ENCODE measurements at regions not wholly inside any gene's neighbourhood (a gene's known extent, or its start where the extent isn't known, plus 50 kb on each side); places are given as distances from the start of the nearest gene placed in this dataset.

GRCh38 chr18:41617647-41618046 is 337.4 kb upstream of the PIK3C3 start:
- Mint-ChIP-seq H3K27me3 (ENCODE audit: insufficient read depth, unreplicated experiment) (peaks cover 3% of the 10 kb centered on the region), H3K27ac (ENCODE audit: unreplicated experiment) (no peak overlapping the region), H3K9me3 (ENCODE audit: unreplicated experiment) (no peaks in the 10 kb centered on the region), H3K36me3 (ENCODE audit: insufficient read depth, unreplicated experiment) (no peaks in the 10 kb centered on the region), H3K4me1 (ENCODE audit: low read depth, unreplicated experiment) (no peaks in the 10 kb centered on the region), H3K4me3 (ENCODE audit: unreplicated experiment) (no peak overlapping the region)
- CTCF ChIA-PET, result no interaction called here
- Histone ChIP-seq H3K4me3 (ENCODE audit: low read depth, low read length) (no peak overlapping the region), H3K9me3 (no peaks in the 10 kb centered on the region), H3K27me3 (replicated peaks; ENCODE audit: control insufficient read depth, insufficient read depth, low read length) (no peaks in the 10 kb centered on the region), H3K36me3 (ENCODE audit: control insufficient read depth, insufficient read depth, low read length) (no peaks in the 10 kb centered on the region), H3K4me1 (no peaks in the 10 kb centered on the region)
- no TSS peak for BruUV-seq (replicated peaks)
- POLR2A ChIA-PET, result no interaction called here
- no peak for DNase-seq
- no peak for TF ChIP-seq CTCF (IDR thresholded peaks at IDR 0.05; ENCODE audit: insufficient read depth in 1 of 2, low read depth in 1 of 2, low read length in 1 of 2, severe bottlenecking in 1 of 2, unreplicated experiment in 1 of 2)
- intact Hi-C loops (cut with micrococcal nuclease; ENCODE audit: unreplicated experiment), result no loop called here

- intact Hi-C loops (cut with micrococcal nuclease; ENCODE audit: unreplicated experiment), result no loop called here
- Histone ChIP-seq H3K4me1 (no peaks in the 10 kb centered on the region), H3K9me3 (no peaks in the 10 kb centered on the region), H3K4me3 (ENCODE audit: low read depth, low read length) (no peak overlapping the region), H3K27me3 (replicated peaks; ENCODE audit: control insufficient read depth, insufficient read depth, low read length) (no peaks in the 10 kb centered on the region), H3K36me3 (ENCODE audit: control insufficient read depth, insufficient read depth, low read length) (no peaks in the 10 kb centered on the region)
- peaks cover 3% of the 10 kb centered on the region for H3K27me3 Mint-ChIP-seq (ENCODE audit: insufficient read depth, unreplicated experiment)
- H3K4me3 Mint-ChIP-seq (ENCODE audit: unreplicated experiment), result no peak overlapping the region
- H3K36me3 Mint-ChIP-seq (ENCODE audit: insufficient read depth, unreplicated experiment), result no peaks in the 10 kb centered on the region
- ChIA-PET CTCF (no interaction called here), POLR2A (no interaction called here)
- no peak overlapping the region for H3K27ac Mint-ChIP-seq (ENCODE audit: unreplicated experiment)
- no peaks in the 10 kb centered on the region for H3K4me1 Mint-ChIP-seq (ENCODE audit: low read depth, unreplicated experiment)
- no peak for TF ChIP-seq CTCF (IDR thresholded peaks at IDR 0.05; ENCODE audit: insufficient read depth in 1 of 2, low read depth in 1 of 2, low read length in 1 of 2, severe bottlenecking in 1 of 2, unreplicated experiment in 1 of 2)
- peaks cover 10% of the 10 kb centered on the region for H3K9me3 Mint-ChIP-seq (ENCODE audit: unreplicated experiment)
- no TSS peak for BruUV-seq (replicated peaks)
- DNase-seq, result no peak
Observed at GRCh38 chr18:41613003-41613609, 341.9 kb upstream of the PIK3C3 start.

- Histone ChIP-seq H3K9me3 (no peaks in the 10 kb centered on the region), H3K36me3 (ENCODE audit: control insufficient read depth, insufficient read depth, low read length) (no peaks in the 10 kb centered on the region), H3K27me3 (replicated peaks; ENCODE audit: control insufficient read depth, insufficient read depth, low read length) (no peaks in the 10 kb centered on the region), H3K4me3 (ENCODE audit: low read depth, low read length) (no peak overlapping the region), H3K4me1 (no peaks in the 10 kb centered on the region)
- Mint-ChIP-seq H3K27me3 (ENCODE audit: insufficient read depth, unreplicated experiment) (no peaks in the 10 kb centered on the region), H3K27ac (ENCODE audit: unreplicated experiment) (no peak overlapping the region), H3K9me3 (ENCODE audit: unreplicated experiment) (peaks cover 10% of the 10 kb centered on the region), H3K4me1 (ENCODE audit: low read depth, unreplicated experiment) (no peaks in the 10 kb centered on the region), H3K4me3 (ENCODE audit: unreplicated experiment) (no peak overlapping the region), H3K36me3 (ENCODE audit: insufficient read depth, unreplicated experiment) (no peaks in the 10 kb centered on the region)
- DNase-seq, result no peak
- POLR2A ChIA-PET, result no interaction called here
- intact Hi-C loops (cut with micrococcal nuclease; ENCODE audit: unreplicated experiment), result no loop called here
- CTCF ChIA-PET, result no interaction called here
- no TSS peak for BruUV-seq (replicated peaks)
- TF ChIP-seq CTCF (IDR thresholded peaks at IDR 0.05; ENCODE audit: insufficient read depth in 1 of 2, low read depth in 1 of 2, low read length in 1 of 2, severe bottlenecking in 1 of 2, unreplicated experiment in 1 of 2), result no peak
Observed at GRCh38 chr18:41604964-41605363, 350.1 kb upstream of the PIK3C3 start.

All from Caco-2 (cell line).